HepG2 (cell line): ENCODE measurements at regions not wholly inside any gene's neighbourhood (a gene's known extent, or its start where the extent isn't known, plus 50 kb on each side); places are given as distances from the start of the nearest gene placed in this dataset.

ENCODE experiments used
- ARID5B ChIP-seq: IDR thresholded peaks from 2 replicates; pipeline ENCODE4 v1.4.0; 2020; ENCODE audit warnings: mild to moderate bottlenecking, missing genetic modification reagents
- ATM ChIP-seq: fragments of 450-650 bp; IDR thresholded peaks from 2 replicates; pipeline ENCODE4 v1.7.1; 2017; ENCODE audit warnings: mild to moderate bottlenecking, borderline replicate concordance
- BCL6 ChIP-seq: IDR thresholded peaks from 2 replicates; pipeline ENCODE4 v1.6.1; 2016; ENCODE audit warnings: missing genetic modification reagents, missing compliant biosample characterization
- FOXP1 ChIP-seq, 2 experiments: fragments of 450-650 bp in 1 of 2; IDR thresholded peaks; 2 replicates each; pipeline ENCODE4 v1.6.1; 2017 to 2018; ENCODE audit warnings: antibody characterized with exemption in 1 of 2
- GABPA ChIP-seq, 2 experiments: IDR thresholded peaks; 2 replicates each; pipeline ENCODE4 v1.6.1; 2011 to 2016; ENCODE audit warnings: low read depth in 2 of 2, low read length in 1 of 2, missing biosample characterization in 1 of 2, missing genetic modification characterization in 1 of 2
- HDAC1 ChIP-seq: sonication (generic); formaldehyde crosslinking; IDR thresholded peaks from 2 replicates; pipeline ENCODE4 v1.5.1; 2020; ENCODE audit warnings: mild to moderate bottlenecking, missing genetic modification reagents
- HMG20A ChIP-seq: IDR thresholded peaks from 2 replicates; pipeline ENCODE4 v1.6.1; 2016; ENCODE audit warnings: borderline replicate concordance
- IKZF4 ChIP-seq: sonication (generic); formaldehyde crosslinking; IDR thresholded peaks from 2 replicates; pipeline ENCODE4 v1.5.1; 2020; ENCODE audit warnings: borderline replicate concordance, mild to moderate bottlenecking, low read depth, missing genetic modification reagents; ENCODE audit errors: not compliant biosample characterization
- JDP2 ChIP-seq: sonication (generic); formaldehyde crosslinking; IDR thresholded peaks from 2 replicates; pipeline ENCODE4 v1.8.1; 2022; ENCODE audit warnings: missing genetic modification reagents, borderline replicate concordance
- KLF15 ChIP-seq: sonication (generic); formaldehyde crosslinking; IDR thresholded peaks from 2 replicates; pipeline ENCODE4 v1.8.1; 2023; ENCODE audit warnings: borderline replicate concordance, mild to moderate bottlenecking, inconsistent platforms, missing genetic modification reagents, mixed read lengths
- ZBTB33 ChIP-seq: sonication (generic); formaldehyde crosslinking; IDR thresholded peaks from 2 replicates; pipeline ENCODE4 v1.4.0; 2020; ENCODE audit warnings: missing genetic modification reagents
- ZNF329 ChIP-seq: sonication (generic); formaldehyde crosslinking; IDR thresholded peaks from 2 replicates; pipeline ENCODE4 v1.9.0; 2021; ENCODE audit warnings: low read depth, mild to moderate bottlenecking, missing genetic modification reagents

GRCh38 chr13:50334944-50335343, 319.7 kb downstream of the KCNRG start (continued):
- peak; percentile 36; the same call in 1 of the 2 replicates for TF ChIP-seq ARID5B (CRISPR knock-in tag)
- TF ChIP-seq JDP2, result no peak
- no peak for TF ChIP-seq HMG20A (CRISPR knock-in tag)
- no peak for TF ChIP-seq GABPA (IDR thresholded peaks at IDR 0.05; ENCODE audit: low read depth, low read length)
- no peak for TF ChIP-seq GABPA (CRISPR knock-in tag; IDR thresholded peaks at IDR 0.05; ENCODE audit: low read depth)
- peak; percentile 47 for TF ChIP-seq BCL6 (CRISPR knock-in tag)
- TF ChIP-seq ZNF329 (CRISPR knock-in tag), result no peak
- TF ChIP-seq ZBTB33 (CRISPR knock-in tag), result no peak
- no peak for TF ChIP-seq FOXP1 (IDR thresholded peaks at IDR 0.05)
- TF ChIP-seq FOXP1 (CRISPR knock-in tag; IDR thresholded peaks at IDR 0.05), result peak; percentile 36; the same call in 1 of the 2 replicates
- no peak for TF ChIP-seq KLF15 (CRISPR knock-in tag)
- no peak for TF ChIP-seq HDAC1 (CRISPR knock-in tag)
- no peak for TF ChIP-seq IKZF4 (CRISPR knock-in tag)
- no peak for TF ChIP-seq ATM
- TF ChIP-seq, all 625 proteins: peak for 20
